GM18867 (cell line): ENCODE measurements at regions not wholly inside any gene's neighbourhood (a gene's known extent, or its start where the extent isn't known, plus 50 kb on each side); places are given as distances from the start of the nearest gene placed in this dataset.
"Not testable (repeated sequence)": the region's sequence is repeated elsewhere in the genome, so short reads cannot be mapped to it uniquely, and the experiment has no call there.

Source experiments
- ATAC-seq: cut with Tn5 transposase; IDR thresholded peaks from one replicate; pipeline ENCODE4 v1.9.1; 2021; ENCODE audit warnings: mild to moderate bottlenecking, moderate library complexity; ENCODE audit not compliant: unreplicated experiment

GRCh38 chr5:136924490-136924889 lies 559.1 kb upstream of the TRPC7 start:
- no peak for ATAC-seq

GRCh38 chr5:136910625-136911024 lies 545.3 kb upstream of the TRPC7 start:
- ATAC-seq: no peak

- ATAC-seq: no peak
Measured at GRCh38 chr5:136909906-136910305, 544.6 kb upstream of the TRPC7 start.

- ATAC-seq: no peak
Measured at GRCh38 chr5:136907371-136907770, 542.0 kb upstream of the TRPC7 start.

DNA sequence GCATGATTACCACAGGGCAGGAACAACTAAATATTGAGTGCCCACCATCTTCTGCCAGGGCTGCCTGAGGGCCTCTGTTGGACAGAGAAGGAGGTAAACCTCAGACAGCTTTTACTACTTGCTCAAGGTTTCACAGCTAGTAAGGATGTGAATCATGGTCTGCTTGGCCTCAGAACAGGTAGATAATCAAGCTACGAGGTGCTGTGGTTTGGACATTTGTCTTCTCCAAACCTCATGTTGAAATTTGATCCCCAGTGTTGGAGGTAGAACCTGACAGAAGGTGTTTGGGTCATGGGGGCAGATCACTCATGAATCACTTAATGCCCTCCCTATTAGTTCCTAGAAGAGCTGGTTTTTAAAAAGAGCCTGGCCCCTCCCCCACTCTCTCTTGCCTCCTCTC lies 541.2 kb upstream of the TRPC7 start:
- ATAC-seq: no peak

DNA sequence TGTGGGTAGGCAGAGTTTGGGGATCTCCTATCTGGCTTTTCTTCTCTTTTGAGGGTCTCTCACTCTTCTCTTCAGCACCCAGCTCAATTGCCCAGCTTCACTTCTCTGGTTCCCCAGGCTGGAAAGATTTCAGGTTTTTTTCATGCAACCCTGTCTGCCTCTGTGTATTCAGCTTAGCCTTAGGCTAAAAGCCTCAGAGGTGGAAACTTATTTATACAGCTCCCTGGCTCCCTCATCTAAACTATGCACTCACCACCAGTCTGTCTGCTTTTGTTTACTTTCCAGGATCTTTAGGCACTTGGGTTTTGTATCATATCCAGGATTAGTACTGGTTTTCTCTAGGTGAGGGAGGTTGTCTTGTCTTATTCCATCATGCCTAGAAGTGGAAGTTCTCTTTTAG lies 540.2 kb upstream of the TRPC7 start:
- no peak for ATAC-seq

GRCh38 chr5:136894070-136894469 lies 528.7 kb upstream of the TRPC7 start:
- no peak for ATAC-seq

DNA sequence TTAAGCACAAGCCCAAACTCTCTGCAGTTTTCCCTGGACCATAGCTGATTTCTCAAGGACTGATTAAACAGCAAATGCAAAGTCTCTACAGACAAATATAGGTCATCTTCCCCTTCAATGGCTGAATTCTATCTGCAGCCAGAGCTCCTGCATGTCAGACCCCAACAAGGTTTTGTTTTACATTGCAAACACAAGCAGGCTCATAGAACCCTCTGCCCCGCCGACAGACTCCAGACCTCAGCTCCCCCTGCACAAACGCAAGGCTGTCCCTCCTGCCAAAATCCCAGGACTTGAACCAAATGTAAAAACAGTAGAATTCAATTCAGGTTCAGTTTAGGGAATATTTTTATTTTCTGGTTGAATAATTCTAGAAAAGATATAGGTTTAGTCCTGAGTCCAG lies 526.7 kb upstream of the TRPC7 start:
- ATAC-seq: no peak

GRCh38 chr5:136891175-136891972 lies 526.0 kb upstream of the TRPC7 start:
- ATAC-seq: no peak

DNA sequence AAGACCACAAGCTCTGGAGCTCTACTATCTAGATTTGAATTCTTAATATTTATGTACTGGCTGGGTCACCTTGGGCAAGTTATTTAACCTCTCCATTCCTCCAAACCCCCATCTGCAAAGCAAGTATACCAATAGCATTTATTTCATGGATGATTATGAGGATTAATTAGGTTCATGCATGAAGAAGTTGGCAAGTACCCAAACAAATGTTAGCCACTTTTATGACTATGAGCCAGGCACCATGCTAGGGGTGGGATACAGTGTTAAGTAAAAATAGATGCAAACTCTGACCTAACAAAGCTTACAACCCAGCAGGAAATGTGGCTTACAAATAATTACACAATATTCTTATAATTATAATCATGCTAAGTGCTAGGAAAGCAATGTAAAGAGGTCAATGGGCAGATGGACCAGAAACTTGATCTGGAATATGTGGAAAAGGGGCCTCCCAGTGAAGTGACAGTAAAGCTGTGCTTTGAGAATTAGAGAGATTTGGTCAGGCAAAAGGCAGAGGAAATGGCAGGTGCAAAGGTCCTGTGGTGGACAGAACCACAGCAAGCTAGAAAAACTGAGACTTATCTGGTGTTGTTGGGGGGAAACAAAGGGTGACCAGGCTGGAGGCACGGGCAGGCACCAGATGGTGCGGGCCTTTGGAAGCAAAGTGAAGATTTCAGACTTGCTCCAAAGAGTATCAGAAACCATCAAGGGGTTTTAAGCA lies 525.2 kb upstream of the TRPC7 start:
- no peak for ATAC-seq

DNA sequence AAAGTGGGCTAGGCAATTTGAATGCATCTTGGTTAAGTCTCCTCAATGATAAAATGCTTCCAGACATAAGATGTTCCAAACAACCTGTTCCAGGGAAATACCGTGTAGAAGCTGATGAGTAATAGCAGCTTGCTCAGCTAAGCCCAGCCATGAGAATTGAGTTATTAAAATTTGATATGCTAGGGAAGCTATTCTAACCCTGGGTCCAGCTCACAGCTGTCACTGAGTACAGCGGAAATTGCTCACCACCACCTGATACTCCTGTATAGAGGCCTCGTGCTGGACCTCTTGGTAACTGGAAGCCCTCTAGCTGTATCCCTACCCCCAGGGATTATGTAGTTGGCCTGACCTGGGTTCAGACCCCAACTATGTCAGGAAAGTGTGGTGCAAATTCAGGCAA lies 521.3 kb upstream of the TRPC7 start:
- ATAC-seq: no peak

DNA sequence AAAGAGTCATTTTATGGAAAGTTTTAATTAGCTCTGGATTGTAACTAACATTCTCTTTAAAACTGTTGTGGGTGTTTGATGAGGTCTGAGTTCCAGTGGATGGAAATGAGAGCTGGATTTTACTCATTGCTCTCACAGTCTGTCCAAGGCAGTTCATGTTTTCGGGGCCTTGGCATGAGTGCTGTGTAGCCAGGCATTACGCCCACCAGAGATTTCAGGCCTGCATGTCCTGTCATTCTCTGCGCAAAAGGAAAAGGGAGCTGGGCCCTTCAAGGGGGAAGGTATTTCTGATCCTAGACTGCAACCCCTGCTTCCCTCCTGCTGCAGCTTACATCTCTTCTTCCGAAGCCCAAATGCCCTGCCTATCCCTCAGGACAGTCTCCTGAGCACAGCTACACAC lies 499.6 kb upstream of the TRPC7 start:
- no peak for ATAC-seq

DNA sequence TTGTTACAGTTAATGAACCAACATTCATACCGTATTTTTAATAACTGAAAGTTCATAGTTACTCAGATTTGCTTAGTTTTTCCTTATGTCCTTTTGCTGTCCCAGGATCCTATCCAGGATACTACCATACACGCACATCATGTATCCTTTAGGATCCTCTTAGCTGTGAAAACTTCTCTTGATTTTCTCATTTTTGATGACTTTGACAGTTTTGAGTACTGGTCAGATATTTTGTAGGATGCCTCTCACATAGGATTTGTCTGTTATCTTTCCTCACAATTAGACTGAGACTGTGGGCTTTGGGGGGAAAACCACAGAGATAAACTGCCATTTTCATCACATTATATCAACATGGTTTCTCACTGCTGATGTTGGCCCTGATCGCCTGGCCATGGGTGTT lies 491.3 kb upstream of the TRPC7 start:
- ATAC-seq: no peak

- no peak for ATAC-seq
Measured at GRCh38 chr5:136853971-136854370, 488.6 kb upstream of the TRPC7 start.

GRCh38 chr5:136840601-136841000 lies 475.3 kb upstream of the TRPC7 start:
- ATAC-seq: no peak

DNA sequence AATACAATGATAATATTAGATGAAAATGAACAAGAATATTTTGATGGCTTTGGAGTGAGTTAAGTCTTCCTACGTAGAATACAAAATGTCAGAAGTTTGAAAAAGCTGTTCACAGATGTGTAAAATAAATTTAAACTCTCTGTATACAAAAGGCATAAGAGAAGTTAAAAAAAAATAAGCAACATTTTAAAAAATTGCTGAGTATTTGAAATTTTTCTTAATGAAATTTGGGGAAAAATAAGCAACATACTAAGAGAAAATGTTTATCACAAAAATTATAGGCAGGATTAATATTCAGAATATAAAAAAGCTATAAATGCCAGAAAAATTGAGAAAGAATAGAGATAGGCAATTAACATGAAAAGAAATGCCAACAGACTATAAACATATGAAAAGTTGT lies 470.7 kb upstream of the TRPC7 start:
- no peak for ATAC-seq

DNA sequence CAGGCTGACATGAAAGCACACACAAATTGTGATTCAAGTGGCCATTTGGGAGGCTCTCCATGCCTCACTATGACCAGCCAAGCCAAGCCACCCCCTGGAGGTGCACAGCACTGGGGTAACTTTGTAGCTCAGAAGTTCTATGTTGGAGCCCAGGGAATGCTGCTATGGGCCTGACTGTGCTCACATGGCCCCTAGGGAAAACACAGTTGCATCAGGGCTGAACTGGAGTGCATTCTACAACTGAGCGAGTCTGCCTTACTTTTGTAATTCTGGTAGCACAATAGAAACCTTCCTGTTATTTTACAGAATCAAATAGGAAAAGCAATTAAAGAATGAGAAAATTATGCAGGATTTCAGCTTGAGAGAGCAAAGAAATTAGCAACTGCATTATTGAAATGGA lies 455.5 kb upstream of the TRPC7 start:
- no peak for ATAC-seq

DNA sequence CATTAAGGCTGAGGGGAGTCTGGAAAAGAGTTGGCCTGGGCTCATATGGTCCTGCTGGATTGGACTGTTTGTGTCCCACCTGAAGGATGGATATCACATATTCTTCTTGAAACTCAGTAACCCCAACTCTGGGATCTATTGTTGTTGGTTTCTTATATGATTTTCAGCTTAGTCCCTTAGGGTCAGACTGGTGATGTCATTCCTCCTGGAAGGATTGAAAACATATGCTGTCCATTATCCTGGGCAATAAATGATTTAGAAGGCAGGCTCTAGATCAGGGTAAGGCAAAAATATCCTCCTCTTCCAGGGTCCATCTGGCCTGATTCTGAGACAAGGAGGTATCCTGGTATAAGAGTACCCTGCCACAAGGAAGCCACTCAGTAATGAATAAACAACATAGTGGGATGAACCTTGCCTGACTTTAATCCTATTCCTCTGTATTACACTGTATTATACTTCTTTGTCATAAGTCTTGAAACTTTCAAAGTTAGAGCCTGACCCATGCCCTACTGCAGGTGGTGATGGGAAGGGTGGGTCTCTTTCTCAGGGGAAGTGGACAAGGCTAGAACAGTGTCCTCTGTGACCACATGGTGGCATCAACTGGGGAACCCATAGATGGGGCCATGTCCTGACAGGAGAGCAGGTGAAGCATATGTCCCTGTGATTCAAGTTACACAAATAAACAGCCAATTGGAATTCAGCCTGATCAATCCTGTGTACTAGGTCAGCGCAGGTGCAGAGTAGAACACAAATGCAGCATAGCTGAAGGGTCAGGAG lies 454.4 kb upstream of the TRPC7 start:
- ATAC-seq: no peak

GRCh38 chr5:136816327-136816726 lies 451.0 kb upstream of the TRPC7 start:
- ATAC-seq: no peak

DNA sequence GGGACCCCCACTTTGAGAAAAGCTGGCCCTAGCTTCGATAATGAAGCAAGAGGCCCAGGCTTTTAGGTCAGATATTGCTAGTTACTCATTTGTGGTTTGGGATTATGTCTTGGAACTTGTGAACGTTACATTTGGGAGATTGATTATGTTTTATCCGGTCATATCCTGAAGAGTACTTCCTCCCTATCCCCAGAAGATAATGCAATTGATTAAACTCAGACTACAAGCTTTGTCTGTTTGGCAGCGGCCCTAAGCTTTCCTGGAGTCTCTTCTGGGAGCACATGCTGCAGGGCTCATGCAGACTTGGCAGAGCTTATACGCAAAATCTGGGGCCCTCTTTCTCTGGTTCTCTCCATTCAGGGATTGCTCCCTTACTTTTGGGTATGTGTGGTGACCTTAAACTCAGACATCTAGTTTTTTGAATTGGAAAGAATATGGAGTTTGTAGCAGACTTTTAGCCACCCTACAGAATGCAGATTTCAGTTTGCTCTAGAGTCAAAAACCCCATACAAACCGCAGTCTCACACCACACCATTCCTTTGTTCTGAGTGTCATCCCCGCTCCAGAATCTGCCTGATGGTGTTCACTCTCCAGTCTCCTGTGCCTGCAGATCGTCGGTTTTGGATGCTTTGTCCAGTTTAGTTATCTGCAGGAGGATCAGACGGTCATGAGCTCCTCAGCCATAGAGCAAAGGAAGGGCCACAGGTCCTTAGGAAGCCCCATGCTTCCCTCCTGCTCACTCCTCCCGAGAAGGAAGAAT lies 449.5 kb upstream of the TRPC7 start:
- no peak for ATAC-seq

- not testable (repeated sequence) for ATAC-seq
Measured at GRCh38 chr5:136812270-136812669, 446.9 kb upstream of the TRPC7 start.
